H1 (cell line): ENCODE measurements at regions not wholly inside any gene's neighbourhood (a gene's known extent, or its start where the extent isn't known, plus 50 kb on each side); places are given as distances from the start of the nearest gene placed in this dataset.

Source experiments
- MAFK ChIP-seq: IDR thresholded peaks from 2 replicates; pipeline ENCODE4 v1.6.1; 2012; ENCODE audit warnings: low read depth, mild to moderate bottlenecking, improper control_type of control experiment, low read length
- RFX5 ChIP-seq: IDR thresholded peaks from 2 replicates; pipeline ENCODE4 v1.6.1; 2011; ENCODE audit warnings: low read depth, low read length, improper control_type of control experiment, borderline replicate concordance
- SUZ12 ChIP-seq: fragments of 200-600 bp; sonication (generic); IDR thresholded peaks from 2 replicates; pipeline ENCODE4 v1.6.1; 2012; ENCODE audit warnings: mild to moderate bottlenecking, inconsistent platforms, low read length, moderate library complexity, mixed read lengths
- TF ChIP-seq, protein P1 (sequence below): IDR thresholded peaks from 2 replicates; pipeline ENCODE4 v1.6.1; 2012; ENCODE audit warnings: low read length, inconsistent platforms

DNA sequence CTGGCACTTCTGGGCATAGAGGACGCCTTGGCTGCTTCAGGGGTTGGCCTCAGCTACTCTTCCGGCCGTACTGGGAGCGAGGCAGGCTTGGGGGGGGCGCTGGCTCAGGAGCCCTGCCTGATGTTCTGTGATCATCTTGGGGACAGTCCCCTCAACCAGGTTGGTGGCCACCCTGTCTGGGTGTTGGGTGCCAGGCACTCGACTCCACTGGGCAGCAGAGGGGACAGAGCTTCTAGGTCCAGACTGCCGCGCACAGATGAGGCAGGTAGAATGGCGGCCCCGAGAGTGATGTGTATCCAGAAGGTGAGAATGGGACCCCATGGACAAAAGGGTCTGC lies 84.9 kb downstream of the ASB1 start (continued):
- TF ChIP-seq, protein P1, sequence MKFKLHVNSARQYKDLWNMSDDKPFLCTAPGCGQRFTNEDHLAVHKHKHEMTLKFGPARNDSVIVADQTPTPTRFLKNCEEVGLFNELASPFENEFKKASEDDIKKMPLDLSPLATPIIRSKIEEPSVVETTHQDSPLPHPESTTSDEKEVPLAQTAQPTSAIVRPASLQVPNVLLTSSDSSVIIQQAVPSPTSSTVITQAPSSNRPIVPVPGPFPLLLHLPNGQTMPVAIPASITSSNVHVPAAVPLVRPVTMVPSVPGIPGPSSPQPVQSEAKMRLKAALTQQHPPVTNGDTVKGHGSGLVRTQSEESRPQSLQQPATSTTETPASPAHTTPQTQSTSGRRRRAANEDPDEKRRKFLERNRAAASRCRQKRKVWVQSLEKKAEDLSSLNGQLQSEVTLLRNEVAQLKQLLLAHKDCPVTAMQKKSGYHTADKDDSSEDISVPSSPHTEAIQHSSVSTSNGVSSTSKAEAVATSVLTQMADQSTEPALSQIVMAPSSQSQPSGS: no peak
- TF ChIP-seq SUZ12: no peak
- TF ChIP-seq RFX5: no peak
- TF ChIP-seq MAFK: no peak
